ENCODE measurements at regions not wholly inside any gene's neighbourhood (a gene's known extent, or its start where the extent isn't known, plus 50 kb on each side); places are given as distances from the start of the nearest gene placed in this dataset.
"Not testable (repeated sequence)": the region's sequence is repeated elsewhere in the genome, so short reads cannot be mapped to it uniquely, and the experiment has no call there.

DNA sequence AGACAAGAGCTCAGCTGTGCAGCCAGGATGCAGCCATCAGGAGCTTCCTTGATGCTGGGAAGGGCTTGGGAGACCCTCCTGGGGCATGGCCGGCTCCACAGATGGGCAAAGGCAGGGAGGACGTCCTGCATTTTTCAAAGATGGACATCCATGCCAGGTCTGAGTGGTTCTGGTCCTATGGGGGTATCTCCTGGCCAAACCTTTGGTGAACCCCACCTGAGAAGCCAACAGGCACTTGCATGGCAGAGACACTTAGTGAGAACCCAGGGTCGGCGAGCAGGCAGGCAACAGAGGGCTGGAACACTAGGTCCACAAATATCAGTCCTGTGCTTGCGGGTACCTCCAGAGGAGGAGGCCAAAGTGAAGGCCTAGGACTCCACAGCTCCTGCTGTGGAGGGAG lies 70.0 kb downstream of the KCTD15 start:
- no peak for DNase-seq (ENCODE audit: low read depth in 3 of 3)

DNA sequence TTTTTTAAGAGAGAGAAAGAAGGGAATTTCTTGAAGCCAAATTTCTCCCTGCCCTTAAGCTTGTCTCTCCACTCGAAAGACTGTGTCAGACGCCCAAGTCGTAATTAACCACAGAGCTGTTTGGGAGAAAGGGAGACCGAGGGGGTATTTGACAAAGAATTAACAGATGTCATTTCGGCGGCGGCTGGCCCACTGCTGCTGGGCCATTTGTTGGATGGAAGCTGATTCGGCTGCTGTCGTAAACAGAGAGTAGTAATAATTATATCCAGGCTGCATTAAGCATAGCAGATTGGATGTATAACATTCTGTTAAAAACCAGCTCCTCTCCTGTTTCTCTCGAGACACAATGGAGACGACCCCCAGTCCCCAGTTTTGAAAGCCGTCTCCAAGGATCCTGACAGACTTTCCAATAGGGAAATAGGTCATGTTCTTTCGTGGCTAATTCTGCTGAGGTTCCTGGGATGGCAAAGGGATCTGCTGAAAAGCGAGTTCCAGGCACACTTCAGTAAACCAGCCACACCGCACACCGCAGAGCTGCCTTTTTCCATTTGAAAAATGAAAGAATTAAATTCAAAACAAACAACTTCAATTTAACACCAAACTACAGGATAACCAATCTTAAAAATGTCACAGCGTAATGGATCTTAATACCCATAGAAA lies 71.5 kb downstream of the KCTD15 start:
- no peak for DNase-seq (ENCODE audit: low read depth in 3 of 3)

DNA sequence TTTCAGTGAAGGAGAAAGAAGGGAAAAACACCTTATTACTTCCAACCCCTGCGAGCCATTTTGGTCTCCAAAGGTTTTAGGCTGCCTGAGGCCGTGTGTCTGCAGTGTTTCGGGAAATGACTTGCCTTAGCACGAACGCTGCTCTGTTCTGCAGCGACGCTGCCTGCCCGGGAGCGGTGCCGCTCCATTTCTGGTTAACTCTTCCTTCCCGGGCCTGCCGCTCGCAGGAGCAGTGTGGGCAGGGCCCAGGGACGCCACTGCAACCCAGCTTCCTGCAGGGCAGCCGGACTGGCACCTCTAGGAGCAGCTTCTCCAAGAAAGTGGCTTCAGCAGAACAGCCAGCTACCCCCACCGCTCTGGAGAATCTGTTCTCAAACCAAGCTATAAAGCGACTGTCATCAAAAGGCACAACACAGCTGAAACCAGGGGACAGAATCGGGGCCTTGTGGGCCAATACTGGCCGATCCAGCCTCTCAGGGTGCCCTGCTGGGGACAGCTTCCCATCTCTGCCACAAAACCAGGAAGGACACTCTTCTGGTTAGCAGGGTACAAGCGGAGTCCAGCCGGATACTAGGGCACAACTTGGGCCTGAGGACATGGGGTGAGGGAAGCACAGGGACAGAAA lies 72.2 kb downstream of the KCTD15 start:
- no peak for DNase-seq (ENCODE audit: low read depth in 3 of 3)

DNA sequence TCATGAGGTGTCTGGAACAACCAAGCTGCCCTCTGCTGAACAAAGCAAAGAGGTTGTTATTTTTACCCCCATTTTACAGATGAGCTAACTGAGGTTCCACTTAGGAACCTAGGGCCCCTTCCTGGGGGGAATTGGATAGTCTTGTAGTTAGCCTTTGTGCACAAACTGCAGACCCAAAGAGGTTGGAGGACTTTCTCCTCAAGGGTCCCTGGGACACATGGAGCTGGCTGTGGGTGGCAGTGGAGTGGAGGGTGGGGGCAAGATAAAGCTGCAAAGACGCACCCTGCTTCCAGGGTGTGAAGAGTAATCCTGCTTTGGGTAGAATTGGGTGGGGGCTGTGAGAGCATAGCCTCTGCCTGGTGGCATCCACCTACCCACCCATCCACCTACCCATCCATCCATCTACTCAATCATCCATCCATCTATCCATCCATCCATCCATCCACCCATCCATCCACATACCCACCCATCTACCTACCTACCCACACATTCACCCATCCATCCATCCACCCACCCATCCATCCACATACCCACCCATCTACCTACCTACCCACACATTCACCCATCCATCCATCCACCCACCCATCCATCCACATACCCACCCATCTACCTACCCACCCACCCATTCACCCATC lies 73.7 kb downstream of the KCTD15 start:
- DNase-seq (ENCODE audit: low read depth in 3 of 3), result not testable (repeated sequence)

- DNase-seq (ENCODE audit: low read depth in 3 of 3), result no peak
Observed at GRCh38 chr19:33871605-33872004, 74.9 kb downstream of the KCTD15 start.

DNA sequence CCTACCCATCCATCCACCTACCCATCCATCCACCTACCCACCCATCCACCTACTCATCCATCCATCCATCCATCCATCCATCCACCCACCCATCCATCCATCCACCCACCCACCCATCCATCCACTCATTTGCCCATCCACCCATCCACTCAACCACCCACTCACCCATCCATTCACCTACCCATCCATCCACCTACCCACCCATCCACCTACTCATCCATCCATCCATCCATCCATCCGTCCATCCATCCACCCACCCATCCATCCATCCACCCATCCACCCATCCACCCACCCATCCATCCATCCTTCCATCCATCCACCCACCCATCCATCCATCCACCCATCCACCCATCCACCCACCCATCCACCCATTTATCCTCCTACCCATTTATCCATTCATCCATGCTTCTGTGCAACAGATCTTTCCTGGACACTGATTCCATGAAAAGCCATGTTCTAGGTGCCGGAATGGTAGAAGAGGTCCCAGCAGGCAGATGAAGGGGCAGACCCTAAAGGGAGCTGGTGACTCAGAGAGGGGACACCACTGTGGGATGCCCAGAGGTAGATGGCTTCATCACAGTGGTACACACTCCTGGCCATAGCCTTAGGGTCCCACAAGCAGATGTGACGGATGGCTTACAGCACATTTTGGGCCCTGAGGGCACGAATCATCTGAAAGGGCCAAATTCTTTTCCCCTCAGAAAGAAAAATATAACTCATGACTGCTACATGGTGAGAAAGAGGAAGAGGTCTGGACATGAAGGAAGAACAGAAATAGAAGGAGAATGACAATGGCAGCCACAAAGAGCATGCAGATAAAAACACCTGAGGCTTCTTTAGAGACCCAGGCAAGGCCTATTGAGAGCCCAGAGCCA lies 76.0 kb downstream of the KCTD15 start:
- no peak for DNase-seq (ENCODE audit: low read depth in 3 of 3)

- no peak for DNase-seq (ENCODE audit: low read depth in 3 of 3)
Observed at GRCh38 chr19:33875071-33875470, 78.4 kb downstream of the KCTD15 start.

- DNase-seq (ENCODE audit: low read depth in 3 of 3), result no peak
Observed at GRCh38 chr19:33876192-33876591, 79.5 kb downstream of the KCTD15 start.

DNA sequence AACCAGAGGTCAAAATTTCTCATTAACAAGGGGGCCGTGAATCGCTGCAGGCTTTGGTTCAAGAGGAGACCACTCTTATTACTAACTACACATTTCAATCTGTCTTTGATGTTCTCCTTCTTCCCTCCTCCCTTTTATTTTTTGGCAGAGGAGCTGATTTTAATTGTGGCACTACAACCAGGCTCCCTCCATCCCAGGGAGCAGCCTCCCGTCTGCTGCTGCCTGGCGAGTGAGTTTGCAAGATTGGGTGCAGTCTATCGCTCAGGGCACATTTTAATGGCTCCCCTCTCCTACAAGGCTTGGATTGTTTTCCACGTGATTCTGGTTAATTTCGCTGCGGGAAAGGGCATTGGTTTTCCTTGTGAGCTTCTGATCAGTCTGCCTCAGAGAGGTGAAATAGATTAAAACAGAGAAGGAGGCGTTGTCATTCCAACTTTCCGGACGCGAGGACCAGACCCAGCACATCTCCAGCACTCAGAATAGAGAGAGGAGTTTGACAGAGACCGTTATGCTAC lies 81.4 kb downstream of the KCTD15 start:
- DNase-seq (ENCODE audit: low read depth in 3 of 3), result no peak

DNA sequence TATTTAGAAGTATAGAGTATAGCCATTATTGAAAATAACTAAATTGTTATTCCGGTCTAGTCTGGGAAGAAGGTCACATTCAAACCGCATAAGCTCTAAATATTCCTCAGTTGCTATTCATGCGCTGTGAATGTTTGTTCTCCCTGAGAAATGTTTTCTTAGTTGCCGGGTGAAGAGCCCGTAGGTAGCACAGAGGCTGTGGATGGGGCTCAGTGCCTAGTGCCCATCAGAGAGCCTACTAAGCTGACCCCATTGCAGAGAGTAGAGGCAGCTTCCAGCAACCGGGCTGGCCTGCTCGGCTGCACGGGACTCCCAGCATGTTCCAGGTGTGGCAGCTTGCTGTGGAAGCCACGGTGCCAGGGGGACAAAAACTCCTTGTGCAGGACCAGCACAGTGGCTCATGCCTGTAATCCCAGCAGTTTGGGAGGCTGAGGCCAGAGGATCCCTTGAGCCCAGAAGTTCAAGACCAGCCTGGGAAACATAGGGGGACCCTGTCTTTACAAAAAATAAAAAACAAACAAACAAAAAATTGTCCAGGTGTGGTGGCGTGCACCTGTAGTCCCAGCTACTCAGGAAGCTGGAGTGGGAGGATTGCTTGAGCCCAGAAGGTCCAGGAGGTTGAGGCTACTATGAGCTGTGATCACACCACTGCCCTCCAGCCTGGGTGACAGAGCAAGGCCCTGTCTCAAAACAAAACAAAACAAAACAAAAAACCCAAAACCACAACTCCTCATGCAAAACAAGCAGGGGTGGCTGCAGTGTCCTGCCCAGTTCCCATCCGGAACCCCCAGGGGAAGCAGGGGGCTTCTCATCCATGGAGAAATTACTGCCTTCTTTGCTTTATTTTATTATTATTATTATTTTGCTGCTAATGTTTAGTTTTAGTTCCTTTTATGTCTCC lies 82.5 kb downstream of the KCTD15 start:
- no peak for DNase-seq (ENCODE audit: low read depth in 3 of 3)

DNA sequence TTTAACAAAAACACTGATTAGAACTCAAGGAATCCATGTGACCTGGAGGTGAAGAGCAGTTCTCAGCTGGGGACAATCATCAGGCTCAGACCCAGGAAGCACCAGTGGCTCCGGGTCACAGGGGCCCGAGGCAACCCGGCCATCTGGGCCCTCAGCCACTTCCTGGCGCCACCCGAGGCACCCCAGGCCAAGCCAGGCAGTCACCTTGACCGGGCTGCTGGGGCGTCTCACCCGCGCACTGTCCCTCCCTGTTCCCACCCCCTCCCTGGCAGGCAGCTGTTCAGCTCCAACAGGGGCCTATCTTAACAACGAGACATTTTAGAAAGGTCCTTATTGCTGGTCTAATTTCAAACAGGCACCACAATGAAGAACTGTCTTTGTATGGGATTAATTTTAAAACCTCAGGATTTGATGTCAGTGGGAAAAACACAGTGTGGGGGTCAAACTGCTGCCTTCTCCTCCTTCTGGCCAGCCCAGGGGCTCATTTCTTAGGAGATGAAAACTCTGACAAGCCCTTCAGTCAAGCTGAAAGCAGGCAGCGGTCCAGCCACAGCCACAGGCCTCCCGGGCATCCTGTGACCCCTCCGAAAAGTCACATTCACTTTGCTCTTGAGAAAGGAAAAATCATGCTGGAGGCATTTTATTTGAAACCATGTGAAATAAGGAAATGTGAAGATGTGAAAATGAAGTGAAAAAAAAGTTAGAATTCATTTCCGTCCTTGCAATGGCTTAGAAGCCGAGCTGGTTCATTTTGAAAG lies 83.3 kb downstream of the KCTD15 start:
- no peak for DNase-seq (ENCODE audit: low read depth in 3 of 3)

DNA sequence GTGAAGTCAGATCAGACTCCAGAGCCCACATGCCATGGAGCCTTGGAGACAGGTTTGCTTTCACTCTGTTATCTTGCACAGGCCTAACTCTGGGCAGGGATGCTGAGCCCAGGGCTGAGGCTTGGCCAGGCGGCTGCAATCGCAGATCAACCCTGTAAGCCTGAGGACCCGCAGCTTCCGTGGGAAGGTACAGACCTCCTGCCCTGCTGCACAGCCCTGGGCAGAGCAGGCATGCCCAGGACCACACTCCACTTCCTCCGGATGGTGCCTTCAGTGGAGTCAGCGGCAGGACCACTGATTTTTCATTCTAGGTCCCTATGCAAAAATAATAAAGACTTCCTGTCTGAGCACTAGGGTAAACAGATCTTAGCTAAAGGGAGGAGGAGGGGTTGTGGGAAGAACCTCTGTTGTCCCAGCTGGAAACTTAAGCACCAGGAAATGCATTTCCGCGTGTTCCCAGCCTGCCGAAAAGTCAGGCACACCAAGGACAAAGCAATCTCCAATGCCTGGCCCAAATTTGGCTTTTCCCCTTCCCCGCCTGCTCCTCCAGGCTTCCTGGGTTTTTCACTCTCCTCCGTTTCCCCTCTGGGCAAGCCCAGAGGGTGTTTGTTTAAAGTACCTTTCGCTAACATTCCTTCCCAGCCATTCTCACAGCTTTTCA lies 87.3 kb downstream of the KCTD15 start:
- no peak for DNase-seq (ENCODE audit: low read depth in 3 of 3)

GRCh38 chr19:33885236-33885635 lies 88.6 kb downstream of the KCTD15 start:
- DNase-seq (ENCODE audit: low read depth in 3 of 3), result no peak

DNA sequence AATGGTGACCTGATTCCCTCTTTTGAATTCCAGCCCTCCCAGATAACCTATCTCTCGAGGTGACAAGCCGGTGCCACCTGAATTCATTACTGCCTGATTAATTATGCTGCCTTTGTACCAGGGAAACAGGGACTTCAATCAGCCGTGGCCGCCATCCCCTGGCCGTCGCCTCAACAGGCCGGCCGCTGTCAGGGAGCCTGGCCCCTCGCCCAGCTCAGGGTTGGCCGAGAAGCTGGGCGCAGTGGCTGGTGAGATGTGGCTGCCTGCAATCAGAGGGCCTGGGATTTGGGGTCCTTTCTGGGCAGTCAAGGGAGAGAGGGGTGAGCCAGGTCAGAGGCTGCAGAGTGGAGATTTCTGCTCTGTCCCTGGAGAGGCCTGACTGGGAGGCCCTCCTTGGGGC lies 91.2 kb downstream of the KCTD15 start:
- DNase-seq (ENCODE audit: low read depth in 3 of 3), result no peak

DNA sequence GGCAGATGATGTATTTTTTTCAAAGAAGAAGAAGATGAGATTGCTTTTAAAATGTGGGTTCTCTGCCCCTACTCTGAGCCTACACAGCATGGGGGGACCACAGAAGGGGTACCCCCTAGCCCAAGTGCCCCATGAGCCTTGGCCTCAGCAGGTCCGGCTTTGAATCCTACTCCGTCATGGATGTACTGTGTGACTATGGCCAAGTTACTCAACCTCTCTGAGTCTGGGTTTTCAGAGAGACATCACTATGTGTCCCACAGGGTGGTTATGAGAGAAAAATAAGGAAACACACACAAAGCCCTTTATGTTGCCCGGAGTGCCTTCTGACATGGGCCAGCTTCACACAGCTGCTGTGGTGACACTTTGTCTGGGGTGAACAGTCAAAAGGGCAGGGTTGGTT lies 92.0 kb downstream of the KCTD15 start:
- no peak for DNase-seq (ENCODE audit: low read depth in 3 of 3)

GRCh38 chr19:33890569-33890968 lies 93.9 kb downstream of the KCTD15 start:
- no peak for DNase-seq (ENCODE audit: low read depth in 3 of 3)

GRCh38 chr19:33891773-33892172 lies 95.1 kb downstream of the KCTD15 start:
- no peak for DNase-seq (ENCODE audit: low read depth in 3 of 3)

DNA sequence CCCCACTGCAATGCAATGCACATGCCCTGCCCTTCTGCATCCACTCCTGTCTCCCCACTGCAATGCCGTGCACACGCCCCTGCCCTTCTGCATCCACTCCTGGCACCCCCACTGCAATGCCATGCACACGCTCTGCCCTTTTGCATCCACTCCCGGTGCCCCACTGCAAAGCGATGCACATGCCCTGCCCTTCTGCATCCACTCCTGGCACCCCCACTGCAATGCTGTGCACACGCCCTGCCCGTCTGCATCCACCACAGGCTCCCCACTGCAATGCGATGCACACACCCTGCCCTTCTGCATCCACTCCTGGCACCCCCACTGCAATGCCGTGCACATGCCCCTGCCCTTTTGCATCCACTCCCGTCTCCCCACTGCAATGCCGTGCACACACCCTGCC lies 98.1 kb downstream of the KCTD15 start:
- DNase-seq (ENCODE audit: low read depth in 3 of 3), result no peak

- DNase-seq (ENCODE audit: low read depth in 3 of 3), result no peak
Observed at GRCh38 chr19:33895366-33895765, 98.7 kb downstream of the KCTD15 start.

Measured in stimulated activated CD4-positive, alpha-beta T cell treated with anti-CD3 and anti-CD28 coated beads, TNF-alpha, amount 100 ng/mL, for 24 hours (primary cell).